Keratinocyte (primary cell): ENCODE measurements at regions not wholly inside any gene's neighbourhood (a gene's known extent, or its start where the extent isn't known, plus 50 kb on each side); places are given as distances from the start of the nearest gene placed in this dataset.

Experiments
- DNase-seq: peaks from one replicate; pipeline ENCODE4 v3.0.0-alpha.2; 2011; ENCODE audit warnings: low read depth, missing footprints, low spot score
- FAIRE-seq: peaks from 2 replicates; lab custom pipeline; 2011; peaks lifted over from hg19 to GRCh38; lab: Jason Lieb, UNC
- H2AFZ ChIP-seq: 2 replicates; pipeline ENCODE4 v1.6.0; 2012; ENCODE audit warnings: low read length, control low read depth, inconsistent platforms; ENCODE audit not compliant: control insufficient read depth
- H3K27ac ChIP-seq: 2 replicates; pipeline ENCODE4 v1.5.1; 2011; ENCODE audit warnings: low read length; ENCODE audit not compliant: control insufficient read depth, insufficient read depth
- H3K27me3 ChIP-seq: 3 replicates; pipeline ENCODE4 v1.6.0; 2011; ENCODE audit warnings: low read length; ENCODE audit not compliant: control insufficient read depth, insufficient read depth; ENCODE audit errors: extremely low read depth
- H3K36me3 ChIP-seq, 2 experiments: 2 replicates in 1 of 2; 3 replicates in 1 of 2; pipeline ENCODE4 v1.5.1; 2011; ENCODE audit warnings: low read length in 2 of 2, mild to moderate bottlenecking in 1 of 2; ENCODE audit not compliant: control insufficient read depth in 2 of 2, insufficient read depth in 2 of 2; ENCODE audit errors: extremely low read depth in 1 of 2
- H3K4me1 ChIP-seq: 3 replicates; pipeline ENCODE4 v1.5.1; 2011; ENCODE audit warnings: low read length; ENCODE audit not compliant: control insufficient read depth, insufficient read depth; ENCODE audit errors: extremely low read depth
- H3K4me2 ChIP-seq: 3 replicates; pipeline ENCODE4 v1.6.0; 2011; ENCODE audit warnings: low read depth, low read length; ENCODE audit not compliant: control insufficient read depth, insufficient read depth; ENCODE audit errors: extremely low read depth
- H3K4me3 ChIP-seq, 3 experiments: fragments of 200-600 bp in 1 of 3; sonication (generic) in 1 of 3; 2 replicates in 2 of 3; 3 replicates in 1 of 3; pipeline ENCODE4 v1.5.1; 2011 to 2016; ENCODE audit warnings: low read length in 3 of 3, mild to moderate bottlenecking in 3 of 3, control low read depth in 2 of 3, inconsistent platforms in 1 of 3, low read depth in 1 of 3, mixed read lengths in 1 of 3, mixed run types in 1 of 3, moderate library complexity in 1 of 3; ENCODE audit not compliant: control insufficient read depth in 2 of 3, insufficient read depth in 2 of 3; ENCODE audit errors: extremely low read depth in 1 of 3
- H3K79me2 ChIP-seq: 2 replicates; pipeline ENCODE4 v1.6.0; 2012; ENCODE audit warnings: low read length; ENCODE audit not compliant: control insufficient read depth, insufficient read depth
- H3K9ac ChIP-seq: 3 replicates; pipeline ENCODE4 v1.6.0; 2011; ENCODE audit warnings: low read length; ENCODE audit not compliant: control insufficient read depth, insufficient read depth; ENCODE audit errors: extremely low read depth
- H3K9me1 ChIP-seq: 3 replicates; pipeline ENCODE4 v1.6.0; 2011; ENCODE audit warnings: low read length; ENCODE audit not compliant: control insufficient read depth, insufficient read depth; ENCODE audit errors: extremely low read depth
- H3K9me3 ChIP-seq: 2 replicates; pipeline ENCODE4 v1.5.1; 2012; ENCODE audit warnings: low read depth, low read length; ENCODE audit not compliant: control insufficient read depth
- H4K20me1 ChIP-seq: 3 replicates; pipeline ENCODE4 v1.6.0; 2011; ENCODE audit warnings: low read length; ENCODE audit not compliant: control insufficient read depth, insufficient read depth; ENCODE audit errors: extremely low read depth
- CTCF ChIP-seq, 3 experiments: IDR thresholded peaks in 1 of 3; conservative IDR thresholded peaks in 1 of 3; optimal IDR thresholded peaks in 1 of 3; 2 replicates in 2 of 3; 3 replicates in 1 of 3; pipeline versions ENCODE3 to v1.5.1; 2011; ENCODE audit warnings: low read length in 3 of 3, mild to moderate bottlenecking in 3 of 3, moderate library complexity in 2 of 3, control low read depth in 1 of 3, inconsistent platforms in 1 of 3; ENCODE audit not compliant: insufficient read depth in 2 of 3; ENCODE audit errors: extremely low read depth in 1 of 3
- EZH2 ChIP-seq: IDR thresholded peaks from one replicate; pipeline ENCODE4 v1.6.1; 2012; ENCODE audit warnings: inconsistent platforms, mild to moderate bottlenecking, low read length, moderate library complexity
- dilution Hi-C: fragments of 300-500 bp; cut with MboI; formaldehyde crosslinking; loops from one replicate; pipeline ENCODE4 v1.7.0; 2020; ENCODE audit warnings: low sequenced_read_pairs; ENCODE audit not compliant: extremely low pct_ligation_motif_present

GRCh38 chr1:36594023-36594422 is 111.3 kb upstream of the CSF3R start:
- TF ChIP-seq EZH2 = no peak
- no peak overlapping the region for H3K9ac ChIP-seq

GRCh38 chr1:36591278-36591677 is 108.6 kb upstream of the CSF3R start:
- Histone ChIP-seq H3K4me1 (peaks cover 4% of the 10 kb centered on the region), H3K9me3 (no peaks in the 10 kb centered on the region), H3K9ac (no peak overlapping the region), H3K9me1 (no peaks in the 10 kb centered on the region), H3K4me3 (no peak overlapping the region), H3K79me2 (no peaks in the 10 kb centered on the region), H3K4me2 (no peak overlapping the region), H4K20me1 (no peaks in the 10 kb centered on the region), H3K36me3 (no peaks in the 10 kb centered on the region), H2AFZ (no peak overlapping the region), H3K27ac (no peak overlapping the region), H3K27me3 (peaks cover 25% of the 10 kb centered on the region)
- dilution Hi-C loops = no loop called here
- DNase-seq = no peak
- FAIRE-seq = no peak
- TF ChIP-seq CTCF (optimal IDR thresholded peaks at IDR 0.05 in 1 of 3, IDR thresholded peaks at IDR 0.05 in 1 of 3, conservative IDR thresholded peaks at IDR 0.05 in 1 of 3; ENCODE audit: extremely low read depth in 1 of 3, insufficient read depth in 2 of 3, low read length in 3 of 3) = no peak
- no peak for TF ChIP-seq EZH2

More at GRCh38 chr1:36594023-36594422, 111.3 kb upstream of the CSF3R start:
- Histone ChIP-seq H4K20me1 (no peaks in the 10 kb centered on the region), H3K4me3 (no peak overlapping the region), H3K4me1 (no peaks in the 10 kb centered on the region), H3K9me1 (no peaks in the 10 kb centered on the region), H3K4me2 (no peak overlapping the region), H3K79me2 (no peaks in the 10 kb centered on the region), H3K27me3 (peaks cover 22% of the 10 kb centered on the region), H3K36me3 (no peaks in the 10 kb centered on the region), H3K27ac (no peak overlapping the region), H3K9me3 (no peaks in the 10 kb centered on the region), H2AFZ (no peak overlapping the region)
- dilution Hi-C loops = no loop called here
- FAIRE-seq (no peak), DNase-seq (no peak)

GRCh38 chr1:36590771-36591170 is 108.1 kb upstream of the CSF3R start:
- Histone ChIP-seq H3K36me3 (no peaks in the 10 kb centered on the region), H3K4me3 (no peak overlapping the region), H3K4me1 (peaks cover 9% of the 10 kb centered on the region), H4K20me1 (no peaks in the 10 kb centered on the region), H2AFZ (no peak overlapping the region), H3K4me2 (no peak overlapping the region), H3K9me1 (no peaks in the 10 kb centered on the region), H3K9ac (no peak overlapping the region), H3K79me2 (no peaks in the 10 kb centered on the region), H3K27ac (no peak overlapping the region), H3K27me3 (peaks cover 25% of the 10 kb centered on the region), H3K9me3 (no peaks in the 10 kb centered on the region)
- TF ChIP-seq CTCF (optimal IDR thresholded peaks at IDR 0.05 in 1 of 3, IDR thresholded peaks at IDR 0.05 in 1 of 3, conservative IDR thresholded peaks at IDR 0.05 in 1 of 3; ENCODE audit: extremely low read depth in 1 of 3, insufficient read depth in 2 of 3, low read length in 3 of 3) (no peak), EZH2 (no peak)
- FAIRE-seq = no peak
- no peak for DNase-seq
- dilution Hi-C loops = no loop called here
